ENCODE measurements at regions not wholly inside any gene's neighbourhood (a gene's known extent, or its start where the extent isn't known, plus 50 kb on each side); places are given as distances from the start of the nearest gene placed in this dataset.

GRCh38 chr7:17129218-17129617, 169.2 kb upstream of the AHR start:
- 94 to 96% methylated on average over 2 of the region's 2 CpGs for WGBS, 2 donors
- ATAC-seq (ENCODE audit: low FRiP score in 2 of 2) (no peak), DNase-seq (no peak)
- peaks cover 5 to 8% (median 6%) of the 10 kb centered on the region in 4 donors for H3K4me1 ChIP-seq
- no peaks in the 10 kb centered on the region for H3K36me3 ChIP-seq
- H3K9me3 ChIP-seq = no peaks in the 10 kb centered on the region
- H3K27ac ChIP-seq = no peak overlapping the region
- H3K4me3 ChIP-seq = no peak overlapping the region
- H3K27me3 ChIP-seq = no peaks in the 10 kb centered on the region
- no peak for TF ChIP-seq EP300 (IDR thresholded peaks at IDR 0.05)
- TF ChIP-seq POLR2A (IDR thresholded peaks at IDR 0.05) = no peak
- TF ChIP-seq CTCF (IDR thresholded peaks at IDR 0.05) = no peak
- TF ChIP-seq POLR2AphosphoS5 (IDR thresholded peaks at IDR 0.05) = no peak

- no peaks in the 10 kb centered on the region for H3K9me3 ChIP-seq
- H3K4me1 ChIP-seq = peaks cover 5 to 8% (median 6%) of the 10 kb centered on the region in 4 donors
- ATAC-seq (ENCODE audit: low FRiP score in 2 of 2) = peak; percentile 60 to 77
- no peak for DNase-seq
- peak overlapping the region in 3 of 4 donors; percentile 5 to 55 (median 35) for H3K27ac ChIP-seq
- no peak for TF ChIP-seq CTCF (IDR thresholded peaks at IDR 0.05)
- 14 to 23% methylated on average over 5 of the region's 5 CpGs for WGBS, 2 donors
- peak overlapping the region in 3 of 4 donors; percentile 12 to 29 (median 21) for H3K4me3 ChIP-seq
- no peaks in the 10 kb centered on the region for H3K36me3 ChIP-seq
- no peaks in the 10 kb centered on the region for H3K27me3 ChIP-seq
Measured at GRCh38 chr7:17130281-17131059, 168.0 kb upstream of the AHR start.

GRCh38 chr7:17131060-17131345, 167.4 kb upstream of the AHR start:
- H3K27ac ChIP-seq = peak overlapping the region in 2 of 4 donors; percentile 35 to 55
- 51 to 59% methylated on average over 5 of the region's 5 CpGs for WGBS, 2 donors
- DNase-seq (no peak), ATAC-seq (ENCODE audit: low FRiP score in 2 of 2) (no peak)
- no peaks in the 10 kb centered on the region for H3K9me3 ChIP-seq
- no peaks in the 10 kb centered on the region for H3K27me3 ChIP-seq
- H3K4me1 ChIP-seq = peaks cover 5 to 8% (median 6%) of the 10 kb centered on the region in 4 donors
- TF ChIP-seq POLR2AphosphoS5 (IDR thresholded peaks at IDR 0.05) = no peak
- no peak for TF ChIP-seq CTCF (IDR thresholded peaks at IDR 0.05)
- no peak for TF ChIP-seq POLR2A (IDR thresholded peaks at IDR 0.05)
- TF ChIP-seq EP300 (IDR thresholded peaks at IDR 0.05) = no peak
- H3K36me3 ChIP-seq = no peaks in the 10 kb centered on the region
- peak overlapping the region in 3 of 4 donors; percentile 12 to 29 (median 21) for H3K4me3 ChIP-seq

GRCh38 chr7:17131983-17132655, 166.3 kb upstream of the AHR start:
- H3K4me3 ChIP-seq = no peak overlapping the region
- H3K4me1 ChIP-seq = peaks cover 5 to 8% (median 6%) of the 10 kb centered on the region in 4 donors
- TF ChIP-seq EP300 (IDR thresholded peaks at IDR 0.05) = no peak
- no peak for TF ChIP-seq POLR2A (IDR thresholded peaks at IDR 0.05)
- TF ChIP-seq POLR2AphosphoS5 (IDR thresholded peaks at IDR 0.05) = no peak
- no peak for TF ChIP-seq CTCF (IDR thresholded peaks at IDR 0.05)
- no peak overlapping the region for H3K27ac ChIP-seq
- no peak for DNase-seq
- no peak for ATAC-seq (ENCODE audit: low FRiP score in 2 of 2)
- WGBS, 2 donors = 94 to 98% methylated on average over 6 of the region's 6 CpGs
- H3K36me3 ChIP-seq = no peaks in the 10 kb centered on the region
- no peaks in the 10 kb centered on the region for H3K27me3 ChIP-seq
- H3K9me3 ChIP-seq = no peaks in the 10 kb centered on the region
